Esophagus muscularis mucosa (tissue), 3 donors: ENCODE measurements at regions not wholly inside any gene's neighbourhood (a gene's known extent, or its start where the extent isn't known, plus 50 kb on each side); places are given as distances from the start of the nearest gene placed in this dataset.

Experiments used
- CTCF ChIP-seq, 3 experiments: fragments of 200-600 bp in 2 of 3; fragments of 450-650 bp in 1 of 3; sonication (generic) in 2 of 3; IDR thresholded peaks; one replicate each; pipeline ENCODE4 v1.5.1; 2017 to 2019; ENCODE audit warnings: antibody characterized with exemption in 3 of 3, mild to moderate bottlenecking in 2 of 3, moderate library complexity in 1 of 3
- EP300 ChIP-seq: sonication (generic); formaldehyde crosslinking; IDR thresholded peaks from one replicate; pipeline ENCODE4 v1.6.1; 2017; ENCODE audit warnings: antibody characterized with exemption

GRCh38 chr1:166511761-166512160 is 327.5 kb upstream of the POGK start:
- no peak for TF ChIP-seq EP300
- no peak for TF ChIP-seq CTCF (IDR thresholded peaks at IDR 0.05)
